Lower leg skin (tissue), 4 donors: ENCODE measurements at regions not wholly inside any gene's neighbourhood (a gene's known extent, or its start where the extent isn't known, plus 50 kb on each side); places are given as distances from the start of the nearest gene placed in this dataset.

Experiments
- DNase-seq, 2 donors: peaks; one replicate each; pipeline ENCODE4 v3.0.0-alpha.2; 2019; ENCODE audit warnings: low spot score in 2 of 2
- H3K4me3 ChIP-seq: fragments of 200-600 bp; sonication (generic); 2 replicates; pipeline ENCODE4 v1.5.1; 2017; ENCODE audit warnings: mild to moderate bottlenecking, low read depth; ENCODE audit not compliant: poor library complexity, severe bottlenecking
- POLR2A ChIP-seq, 2 donors: fragments of 450-650 bp; IDR thresholded peaks; one replicate each; pipeline ENCODE4 v1.6.1; 2016 to 2017; ENCODE audit warnings: antibody characterized with exemption in 2 of 2, mild to moderate bottlenecking in 1 of 2, moderate library complexity in 1 of 2
- WGBS, 2 donors: methylation state at CpG; one replicate each; pipeline ENCODE4 v1.1.5; 2018; 5-methylcytosine and 5-hydroxymethylcytosine counted together
- intact Hi-C: fragments of 100-400 bp; cut with DNase I; formaldehyde crosslinking; loops from one replicate; pipeline ENCODE4 v1.15.0; 2023; ENCODE audit warnings: low total_unique reads
- TF ChIP-seq, protein P1 (sequence below), 3 donors: fragments of 450-650 bp; IDR thresholded peaks; one replicate each; pipeline ENCODE4 v1.5.1; 2016; ENCODE audit warnings: antibody characterized with exemption in 3 of 3, mild to moderate bottlenecking in 3 of 3, moderate library complexity in 2 of 3

DNA sequence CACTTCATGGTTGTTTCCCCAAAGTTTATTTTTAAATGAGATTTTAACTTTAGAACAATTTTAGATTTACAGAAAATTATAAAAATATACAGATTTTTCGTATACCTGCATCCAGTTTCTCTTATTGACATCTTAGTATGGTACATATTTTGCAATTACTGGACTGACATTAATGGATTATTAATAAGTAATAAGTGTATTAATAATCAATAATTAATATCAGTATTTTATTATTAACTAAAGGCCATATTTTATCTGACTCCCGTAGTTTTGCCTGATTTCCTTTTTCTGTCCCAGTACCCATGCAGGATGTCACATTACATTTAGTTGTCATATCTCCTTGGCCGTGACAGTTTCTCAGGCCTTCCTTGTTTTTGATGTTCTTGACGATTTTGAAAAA is 307.0 kb downstream of the C6orf118 start:
- intact Hi-C loops, result no loop called here
- DNase-seq, result no peak
- TF ChIP-seq, protein P1, sequence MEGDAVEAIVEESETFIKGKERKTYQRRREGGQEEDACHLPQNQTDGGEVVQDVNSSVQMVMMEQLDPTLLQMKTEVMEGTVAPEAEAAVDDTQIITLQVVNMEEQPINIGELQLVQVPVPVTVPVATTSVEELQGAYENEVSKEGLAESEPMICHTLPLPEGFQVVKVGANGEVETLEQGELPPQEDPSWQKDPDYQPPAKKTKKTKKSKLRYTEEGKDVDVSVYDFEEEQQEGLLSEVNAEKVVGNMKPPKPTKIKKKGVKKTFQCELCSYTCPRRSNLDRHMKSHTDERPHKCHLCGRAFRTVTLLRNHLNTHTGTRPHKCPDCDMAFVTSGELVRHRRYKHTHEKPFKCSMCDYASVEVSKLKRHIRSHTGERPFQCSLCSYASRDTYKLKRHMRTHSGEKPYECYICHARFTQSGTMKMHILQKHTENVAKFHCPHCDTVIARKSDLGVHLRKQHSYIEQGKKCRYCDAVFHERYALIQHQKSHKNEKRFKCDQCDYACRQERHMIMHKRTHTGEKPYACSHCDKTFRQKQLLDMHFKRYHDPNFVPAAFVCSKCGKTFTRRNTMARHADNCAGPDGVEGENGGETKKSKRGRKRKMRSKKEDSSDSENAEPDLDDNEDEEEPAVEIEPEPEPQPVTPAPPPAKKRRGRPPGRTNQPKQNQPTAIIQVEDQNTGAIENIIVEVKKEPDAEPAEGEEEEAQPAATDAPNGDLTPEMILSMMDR (IDR thresholded peaks at IDR 0.05), result no peak
- no peak for TF ChIP-seq POLR2A (IDR thresholded peaks at IDR 0.05)
- WGBS, 2 donors, result 88 to 92% methylated on average over 4 of the region's 4 CpGs
- no peak overlapping the region for H3K4me3 ChIP-seq

DNA sequence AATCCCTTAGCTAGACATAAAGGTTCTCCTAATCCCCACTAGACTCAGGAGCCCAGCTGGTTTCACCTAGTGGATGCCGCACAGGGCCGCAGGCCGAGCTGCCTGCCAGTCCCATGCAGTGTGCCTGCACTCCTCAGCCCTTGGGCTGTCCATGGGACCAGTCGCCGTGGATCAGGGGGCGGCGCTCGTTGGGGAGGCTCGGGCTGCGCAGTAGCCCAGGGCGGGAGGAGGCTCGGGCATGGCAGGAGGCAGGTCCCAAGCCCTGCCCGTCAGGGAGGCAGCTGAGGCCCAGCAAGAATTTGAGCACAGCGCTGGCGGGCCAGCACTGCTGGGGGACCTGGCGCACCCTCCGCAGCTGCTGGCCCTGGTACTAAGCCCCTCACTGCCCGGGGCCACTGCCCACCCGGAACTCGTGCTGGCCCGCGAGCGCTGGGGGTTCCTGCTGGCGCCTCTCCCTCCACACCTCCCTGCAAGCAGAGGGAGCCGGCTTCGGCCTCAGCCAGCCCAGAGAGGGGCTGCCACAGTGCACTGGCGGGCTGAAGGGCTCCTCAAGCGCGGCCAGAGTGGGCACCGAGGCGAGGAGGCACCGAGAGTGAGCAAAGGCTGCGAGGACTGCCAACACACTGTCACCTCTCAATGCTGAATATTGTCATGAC is 307.8 kb downstream of the C6orf118 start:
- H3K4me3 ChIP-seq, result no peak overlapping the region
- 94% methylated on average over 25 to 33 of the region's 33 CpGs for WGBS, 2 donors
- intact Hi-C loops, result no loop called here
- TF ChIP-seq POLR2A (IDR thresholded peaks at IDR 0.05), result no peak
- TF ChIP-seq, protein P1 (IDR thresholded peaks at IDR 0.05), result no peak
- DNase-seq, result no peak

DNA sequence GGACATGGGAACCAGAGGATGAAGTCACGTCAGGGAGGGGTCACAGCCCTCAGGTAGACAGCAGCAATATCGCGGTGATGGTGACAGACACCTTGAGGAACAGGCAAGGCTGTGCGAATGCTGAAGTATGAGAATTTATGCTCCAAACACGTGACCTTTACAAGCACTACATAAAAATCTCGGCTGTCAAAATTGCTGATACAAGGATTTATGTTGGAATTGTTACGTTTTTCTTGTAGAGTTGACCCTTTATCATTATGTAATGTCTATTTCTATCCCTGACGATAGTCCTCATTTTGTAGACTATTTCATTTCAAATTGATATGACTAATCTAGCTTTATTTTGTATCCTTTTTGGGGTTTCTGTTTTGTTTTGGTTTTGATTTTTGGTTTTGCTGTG is 311.1 kb downstream of the C6orf118 start:
- TF ChIP-seq, protein P1 (IDR thresholded peaks at IDR 0.05), result no peak
- TF ChIP-seq POLR2A (IDR thresholded peaks at IDR 0.05), result no peak
- intact Hi-C loops, result no loop called here
- 86 to 87% methylated on average over 8 of the region's 8 CpGs for WGBS, 2 donors
- no peak overlapping the region for H3K4me3 ChIP-seq
- no peak for DNase-seq

DNA sequence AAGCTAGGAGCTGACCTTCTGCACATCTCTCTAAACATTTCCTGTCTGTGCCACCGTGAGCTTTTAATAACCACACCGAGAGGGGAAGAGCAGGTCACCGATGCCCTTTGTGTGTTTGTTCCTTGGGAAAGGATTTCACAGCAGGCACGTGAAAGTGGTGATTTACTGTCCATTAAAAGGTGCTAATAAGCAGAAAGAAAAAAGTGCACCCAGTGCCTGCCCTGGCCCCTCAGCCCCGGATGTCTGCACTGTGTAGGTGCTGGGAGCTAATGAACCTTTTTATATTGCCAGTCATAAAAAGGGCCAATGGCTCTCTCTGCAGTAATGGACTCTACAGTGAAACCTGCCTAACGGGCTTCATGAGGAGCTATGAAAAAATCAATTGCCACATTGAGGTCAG is 312.6 kb downstream of the C6orf118 start:
- 26 to 32% methylated on average over 6 of the region's 6 CpGs for whole genome bisulfite sequencing, 2 donors
- TF ChIP-seq, protein P1 (IDR thresholded peaks at IDR 0.05), result no peak
- TF ChIP-seq POLR2A (IDR thresholded peaks at IDR 0.05), result no peak
- DNase-seq, result no peak
- intact Hi-C loops, result no loop called here
- H3K4me3 ChIP-seq, result no peak overlapping the region

DNA sequence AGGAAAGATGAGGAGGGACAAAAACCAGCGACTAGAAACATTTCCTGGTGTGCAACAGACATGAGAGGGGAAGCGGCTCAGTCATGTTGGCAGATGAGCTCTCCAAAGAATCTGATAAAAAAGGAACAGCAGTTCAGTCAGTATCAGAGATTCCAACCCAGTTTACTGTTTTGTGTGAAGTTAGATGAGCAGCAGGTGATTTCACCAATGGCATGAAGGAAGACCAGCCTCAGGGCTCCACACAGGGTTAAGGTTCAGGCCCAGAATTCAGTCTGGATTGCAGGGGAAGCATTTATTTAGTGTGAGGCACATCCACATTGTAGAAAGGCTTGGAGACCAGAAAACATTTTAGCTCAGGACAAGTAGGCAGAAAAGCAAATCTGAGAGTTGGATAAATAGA is 317.8 kb downstream of the C6orf118 start:
- intact Hi-C loops, result no loop called here
- no peak overlapping the region for H3K4me3 ChIP-seq
- DNase-seq, result no peak
- TF ChIP-seq POLR2A (IDR thresholded peaks at IDR 0.05), result no peak
- TF ChIP-seq, protein P1 (IDR thresholded peaks at IDR 0.05), result no peak
- 47 to 63% methylated on average over 2 of the region's 2 CpGs for WGBS, 2 donors

DNA sequence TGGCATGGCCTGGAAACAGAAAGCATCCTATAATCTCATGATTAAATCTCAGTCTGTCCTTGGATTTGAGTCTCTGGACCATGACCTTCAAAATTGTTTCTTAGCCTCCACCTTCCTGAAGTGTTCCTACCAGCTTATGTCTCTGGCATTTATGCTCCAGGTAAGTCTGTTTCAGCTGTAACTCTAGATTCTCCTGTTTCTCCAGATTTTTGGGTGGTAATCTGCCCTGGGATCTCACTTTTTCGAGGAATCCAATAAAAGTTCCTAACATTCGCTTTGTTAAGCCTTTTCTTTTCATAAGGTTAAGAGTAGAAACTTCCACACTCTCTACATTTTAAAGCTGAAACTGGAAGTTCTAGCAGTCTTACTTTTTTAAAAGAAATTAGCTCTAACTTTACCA is 318.5 kb downstream of the C6orf118 start:
- H3K4me3 ChIP-seq, result no peak overlapping the region
- intact Hi-C loops, result no loop called here
- no peak for DNase-seq
- no peak for TF ChIP-seq POLR2A (IDR thresholded peaks at IDR 0.05)
- TF ChIP-seq, protein P1 (IDR thresholded peaks at IDR 0.05), result no peak
- 63 to 73% methylated on average over 2 of the region's 2 CpGs for WGBS, 2 donors
